H9 (cell line): ENCODE measurements at regions not wholly inside any gene's neighbourhood (a gene's known extent, or its start where the extent isn't known, plus 50 kb on each side); places are given as distances from the start of the nearest gene placed in this dataset.

ENCODE experiments used
- DNase-seq: peaks from one replicate; pipeline ENCODE4 v3.0.0-alpha.2; 2017
- H2AFZ ChIP-seq: one replicate; pipeline ENCODE4 v1.6.1; 2013; ENCODE audit warnings: mild to moderate bottlenecking, low read length, control low read depth, moderate library complexity
- H2AK5ac ChIP-seq: 2 replicates; pipeline ENCODE4 v1.6.1; 2013; ENCODE audit warnings: low read length, control low read depth, mixed read lengths; ENCODE audit not compliant: insufficient read length
- H2BK120ac ChIP-seq: one replicate; pipeline ENCODE4 v1.6.1; 2013; ENCODE audit warnings: low read depth, mild to moderate bottlenecking, low read length, control low read depth, inconsistent platforms; ENCODE audit not compliant: poor library complexity, severe bottlenecking
- H2BK12ac ChIP-seq: 2 replicates; pipeline ENCODE4 v1.6.1; 2013; ENCODE audit warnings: low read length, control low read depth, mixed read lengths, low read depth; ENCODE audit not compliant: insufficient read length
- H2BK15ac ChIP-seq: 2 replicates; pipeline ENCODE4 v1.6.1; 2013; ENCODE audit warnings: low read depth, low read length, control low read depth
- H2BK20ac ChIP-seq: one replicate; pipeline ENCODE4 v1.6.1; 2013; ENCODE audit warnings: low read depth, mild to moderate bottlenecking, low read length, control low read depth, inconsistent platforms; ENCODE audit not compliant: poor library complexity, severe bottlenecking
- H2BK5ac ChIP-seq: 2 replicates; pipeline ENCODE4 v1.6.1; 2013; ENCODE audit warnings: low read length, control low read depth, mixed read lengths; ENCODE audit not compliant: insufficient read length
- H3K14ac ChIP-seq: 2 replicates; pipeline ENCODE4 v1.6.1; 2013; ENCODE audit warnings: low read length, control low read depth; ENCODE audit not compliant: insufficient read depth
- H3K18ac ChIP-seq: 2 replicates; pipeline ENCODE4 v1.6.1; 2013; ENCODE audit warnings: low read depth, mild to moderate bottlenecking, mixed read lengths, low read length, control low read depth; ENCODE audit not compliant: insufficient read length
- H3K23ac ChIP-seq: 2 replicates; pipeline ENCODE4 v1.6.1; 2013; ENCODE audit warnings: low read length, control low read depth, mixed read lengths, low read depth; ENCODE audit not compliant: insufficient read length
- H3K23me2 ChIP-seq: 2 replicates; pipeline ENCODE4 v1.6.1; 2013; ENCODE audit warnings: low read depth, mild to moderate bottlenecking, mixed read lengths, low read length, control low read depth; ENCODE audit not compliant: insufficient read length, poor library complexity, severe bottlenecking
- H3K27ac ChIP-seq: 2 replicates; pipeline ENCODE4 v1.5.1; 2013; ENCODE audit warnings: low read length, control low read depth, mixed read lengths, low read depth; ENCODE audit not compliant: insufficient read length
- H3K27me3 ChIP-seq: 2 replicates; pipeline ENCODE4 v1.6.1; 2013; ENCODE audit warnings: low read length, control low read depth, inconsistent platforms; ENCODE audit not compliant: insufficient read depth
- H3K4ac ChIP-seq: 2 replicates; pipeline ENCODE4 v1.6.1; 2013; ENCODE audit warnings: low read depth, mild to moderate bottlenecking, control low read depth, inconsistent platforms, low read length, moderate library complexity
- H3K4me1 ChIP-seq: 2 replicates; pipeline ENCODE4 v1.6.1; 2013; ENCODE audit warnings: low read length, control low read depth, inconsistent platforms; ENCODE audit not compliant: insufficient read depth
- H3K4me2 ChIP-seq: 2 replicates; pipeline ENCODE4 v1.6.1; 2013; ENCODE audit warnings: low read length, control low read depth, mixed read lengths; ENCODE audit not compliant: insufficient read length, insufficient read depth
- H3K56ac ChIP-seq: 2 replicates; pipeline ENCODE4 v1.6.1; 2013; ENCODE audit warnings: low read depth, mild to moderate bottlenecking, mixed read lengths, low read length, control low read depth; ENCODE audit not compliant: insufficient read length
- H3K79me1 ChIP-seq: 2 replicates; pipeline ENCODE4 v1.6.1; 2013; ENCODE audit warnings: low read depth, mild to moderate bottlenecking, moderate library complexity, low read length, control low read depth, inconsistent platforms; ENCODE audit not compliant: insufficient read depth, poor library complexity, severe bottlenecking
- H3K79me2 ChIP-seq: 2 replicates; pipeline ENCODE4 v1.6.1; 2013; ENCODE audit warnings: low read length, control low read depth, inconsistent platforms; ENCODE audit not compliant: insufficient read depth
- H3K9ac ChIP-seq: 2 replicates; pipeline ENCODE4 v1.6.1; 2013; ENCODE audit warnings: low read length, control low read depth, mixed read lengths; ENCODE audit not compliant: insufficient read length; ENCODE audit errors: extremely low read depth
- H3K9me3 ChIP-seq: one replicate; pipeline ENCODE4 v1.6.1; 2013; ENCODE audit warnings: low read depth, low read length, inconsistent platforms; ENCODE audit not compliant: control insufficient read depth
- H3T11ph ChIP-seq: one replicate; pipeline ENCODE4 v1.6.1; 2013; ENCODE audit warnings: mild to moderate bottlenecking, low read length, control low read depth, inconsistent platforms
- H4K20me1 ChIP-seq: one replicate; pipeline ENCODE4 v1.6.1; 2013; ENCODE audit not compliant: control insufficient read depth, insufficient read length, insufficient read depth
- H4K5ac ChIP-seq: 2 replicates; pipeline ENCODE4 v1.6.1; 2013; ENCODE audit warnings: low read depth, mild to moderate bottlenecking, mixed read lengths, low read length, control low read depth; ENCODE audit not compliant: insufficient read length
- H4K8ac ChIP-seq: replicated peaks from 2 replicates; pipeline ENCODE4 v1.6.1; 2013; ENCODE audit warnings: low read length, control low read depth, mixed read lengths, low read depth; ENCODE audit not compliant: insufficient read length
- H4K91ac ChIP-seq: 2 replicates; pipeline ENCODE4 v1.6.1; 2013; ENCODE audit warnings: low read depth, mild to moderate bottlenecking, moderate library complexity, mixed read lengths, low read length, control low read depth; ENCODE audit not compliant: insufficient read length
- H3K27ac Mint-ChIP-seq, 3 experiments: 2 replicates in 2 of 3; 3 replicates in 1 of 3; pipeline ENCODE4 v1.8.0; 2020 to 2021; ENCODE audit warnings: mixed read lengths in 3 of 3, mild to moderate bottlenecking in 1 of 3, moderate library complexity in 1 of 3
- H3K27me3 Mint-ChIP-seq: 2 replicates; pipeline ENCODE4 v1.8.0; 2021; ENCODE audit warnings: low read depth, mild to moderate bottlenecking, moderate library complexity, mixed read lengths
- H3K36me3 Mint-ChIP-seq, 3 experiments: 2 replicates in 2 of 3; 3 replicates in 1 of 3; pipeline ENCODE4 v1.8.0; 2020 to 2021; ENCODE audit warnings: low read depth in 3 of 3, mixed read lengths in 3 of 3; ENCODE audit not compliant: insufficient read depth in 1 of 3
- H3K4me1 Mint-ChIP-seq, 2 experiments: 2 replicates each; pipeline ENCODE4 v1.8.0; 2020; ENCODE audit warnings: mixed read lengths in 2 of 2
- H3K4me3 Mint-ChIP-seq, 2 experiments: 2 replicates in 1 of 2; 3 replicates in 1 of 2; pipeline ENCODE4 v1.8.0; 2020 to 2021; ENCODE audit warnings: mild to moderate bottlenecking in 2 of 2, mixed read lengths in 2 of 2, moderate library complexity in 1 of 2
- H3K9me3 Mint-ChIP-seq, 2 experiments: 2 replicates in 1 of 2; 3 replicates in 1 of 2; pipeline ENCODE4 v1.8.0; 2020; ENCODE audit warnings: mild to moderate bottlenecking in 2 of 2, mixed read lengths in 2 of 2, moderate library complexity in 1 of 2
- WGBS: extraction: QIAGEN DNeasy Blood & Tissue Kit; methylation state at CpG from one replicate; pipeline ENCODE4 v1.1.7; 2013; ENCODE audit warnings: missing lambda C conversion rate, low lambda C conversion rate, mixed read lengths; ENCODE audit not compliant: insufficient read length; ENCODE audit errors: extremely low coverage; 5-methylcytosine and 5-hydroxymethylcytosine counted together
- TF ChIP-seq, protein P1 (sequence below): fragments of 200-600 bp; sonication (generic); conservative IDR thresholded peaks from 3 replicates; pipeline ENCODE4 v1.8.0; 2021; ENCODE audit warnings: antibody characterized with exemption, mild to moderate bottlenecking

DNA sequence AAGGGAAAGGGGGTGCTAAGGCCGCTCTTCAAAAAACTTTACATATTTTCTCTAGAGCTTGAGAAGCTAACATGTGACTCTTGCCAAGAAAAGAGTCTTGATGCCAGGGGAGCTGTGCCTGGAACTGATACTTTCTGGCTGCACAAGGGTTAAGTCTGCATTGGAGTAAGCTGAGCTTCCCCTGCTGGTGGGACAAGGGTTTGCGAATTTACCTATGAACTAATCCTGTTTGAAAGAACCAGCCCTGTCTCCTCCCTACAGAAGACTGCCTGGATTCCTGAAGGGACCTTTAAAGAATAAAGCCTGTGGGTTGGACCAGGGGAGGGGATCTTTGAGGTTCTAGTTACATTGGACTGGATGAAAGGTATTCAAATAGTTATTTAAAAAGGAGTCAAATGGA, 58.3 kb upstream of the EPHA3 start:
- TF ChIP-seq, protein P1, sequence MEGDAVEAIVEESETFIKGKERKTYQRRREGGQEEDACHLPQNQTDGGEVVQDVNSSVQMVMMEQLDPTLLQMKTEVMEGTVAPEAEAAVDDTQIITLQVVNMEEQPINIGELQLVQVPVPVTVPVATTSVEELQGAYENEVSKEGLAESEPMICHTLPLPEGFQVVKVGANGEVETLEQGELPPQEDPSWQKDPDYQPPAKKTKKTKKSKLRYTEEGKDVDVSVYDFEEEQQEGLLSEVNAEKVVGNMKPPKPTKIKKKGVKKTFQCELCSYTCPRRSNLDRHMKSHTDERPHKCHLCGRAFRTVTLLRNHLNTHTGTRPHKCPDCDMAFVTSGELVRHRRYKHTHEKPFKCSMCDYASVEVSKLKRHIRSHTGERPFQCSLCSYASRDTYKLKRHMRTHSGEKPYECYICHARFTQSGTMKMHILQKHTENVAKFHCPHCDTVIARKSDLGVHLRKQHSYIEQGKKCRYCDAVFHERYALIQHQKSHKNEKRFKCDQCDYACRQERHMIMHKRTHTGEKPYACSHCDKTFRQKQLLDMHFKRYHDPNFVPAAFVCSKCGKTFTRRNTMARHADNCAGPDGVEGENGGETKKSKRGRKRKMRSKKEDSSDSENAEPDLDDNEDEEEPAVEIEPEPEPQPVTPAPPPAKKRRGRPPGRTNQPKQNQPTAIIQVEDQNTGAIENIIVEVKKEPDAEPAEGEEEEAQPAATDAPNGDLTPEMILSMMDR, result peak; percentile 73
- no CpG with 5 or more reads among the region's 2 CpGs for WGBS
- H2AFZ ChIP-seq, result no peak overlapping the region

More for the DNA sequence above, 58.3 kb upstream of the EPHA3 start:
- H3K4me2 ChIP-seq, result no peak overlapping the region
- no peak overlapping the region for H2BK5ac ChIP-seq
- no peaks in the 10 kb centered on the region for H4K20me1 ChIP-seq
- H2BK15ac ChIP-seq, result no peak overlapping the region
- Mint-ChIP-seq H3K9me3 (no peaks in the 10 kb centered on the region), H3K27me3 (no peaks in the 10 kb centered on the region), H3K36me3 (peaks cover 0 to 7% (median 1%) of the 10 kb centered on the region in 3 experiments; a peak in 4 of 7 replicates), H3K27ac (peak overlapping the region in 1 of 3 experiments; percentile 86; a peak in 1 of 7 replicates), H3K4me1 (peaks cover 41 to 45% of the 10 kb centered on the region in 2 experiments), H3K4me3 (no peak overlapping the region)
- no peak overlapping the region for H2BK120ac ChIP-seq
- H3K27me3 ChIP-seq, result no peaks in the 10 kb centered on the region
- no peaks in the 10 kb centered on the region for H3K79me2 ChIP-seq
- H3K23me2 ChIP-seq, result no peaks in the 10 kb centered on the region
- H4K91ac ChIP-seq, result no peak overlapping the region
- H3T11ph ChIP-seq, result no peak overlapping the region
- no peak overlapping the region for H3K4ac ChIP-seq
- no peaks in the 10 kb centered on the region for H3K9me3 ChIP-seq
- H3K4me1 ChIP-seq, result no peaks in the 10 kb centered on the region
- no peak overlapping the region for H2BK12ac ChIP-seq
- no peak overlapping the region for H4K5ac ChIP-seq
- H3K14ac ChIP-seq, result no peak overlapping the region
- H3K56ac ChIP-seq, result no peak overlapping the region
- H3K9ac ChIP-seq, result no peak overlapping the region
- H3K27ac ChIP-seq, result no peak overlapping the region
- H2BK20ac ChIP-seq, result no peak overlapping the region
- no peak overlapping the region for H2AK5ac ChIP-seq
- DNase-seq, result peak; percentile 73
- H3K23ac ChIP-seq, result no peak overlapping the region
- no peak overlapping the region for H4K8ac ChIP-seq
- no peak overlapping the region for H3K18ac ChIP-seq
- no peaks in the 10 kb centered on the region for H3K79me1 ChIP-seq
